ENCODE measurements at regions not wholly inside any gene's neighbourhood (a gene's known extent, or its start where the extent isn't known, plus 50 kb on each side); places are given as distances from the start of the nearest gene placed in this dataset.
A peak's percentile ranks its signal among the peaks of the same experiment; 100 is the strongest.

DNA sequence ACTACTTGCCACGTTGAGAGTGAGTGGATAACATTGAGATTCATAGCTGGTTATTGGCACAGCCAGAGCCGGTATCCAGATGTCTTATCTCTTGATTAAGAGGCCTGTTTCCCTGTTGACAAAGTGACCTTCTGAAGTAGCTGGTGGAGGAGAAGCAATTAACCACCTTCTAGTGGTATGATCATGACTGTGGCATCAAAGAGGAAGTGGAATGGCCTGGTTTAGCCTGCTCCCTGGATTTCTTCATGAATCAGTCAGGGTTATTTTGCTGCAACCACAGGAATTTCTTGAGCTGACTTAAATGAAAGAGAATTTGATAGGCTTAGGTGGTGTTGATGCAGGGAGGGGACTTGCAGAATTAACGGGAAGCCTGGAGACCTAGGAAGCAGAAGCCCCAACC lies 398.3 kb downstream of the MFSD1 start:
- Histone ChIP-seq H3K36me3 (ENCODE audit: control insufficient read depth, insufficient read depth, low read length, severe bottlenecking) (no peaks in the 10 kb centered on the region), H3K27me3 (replicated peaks; ENCODE audit: control insufficient read depth, insufficient read depth, low read length) (peaks cover 3% of the 10 kb centered on the region), H3K9me3 (ENCODE audit: control insufficient read depth, low read length) (peaks cover 12% of the 10 kb centered on the region), H3K4me3 (ENCODE audit: low read length) (no peak overlapping the region), H3K4me1 (ENCODE audit: control insufficient read depth, insufficient read depth, low read length) (no peaks in the 10 kb centered on the region), H3K9ac (ENCODE audit: low read length) (no peak overlapping the region)
- peak; percentile 76 for DNase-seq (ENCODE audit: low read depth)

DNA sequence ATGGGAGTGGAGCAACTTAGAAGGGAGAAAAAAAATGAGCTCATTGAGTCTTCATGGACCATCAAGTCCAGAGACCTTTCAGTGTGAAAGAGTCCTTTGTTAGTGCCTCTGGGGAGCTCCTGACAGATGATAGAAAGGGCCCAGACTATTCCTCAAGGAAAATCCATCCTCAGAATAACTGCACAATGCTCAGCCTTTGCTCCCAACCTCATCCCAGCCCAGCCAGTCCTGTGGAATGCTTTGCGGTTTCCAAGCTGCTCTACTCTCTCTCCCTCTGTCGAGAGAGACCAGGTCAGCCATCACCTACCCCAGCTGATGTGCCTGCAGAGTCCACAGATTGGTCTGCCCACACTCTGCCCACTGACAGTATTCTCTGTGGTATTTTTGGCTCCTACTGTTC lies 406.2 kb downstream of the MFSD1 start:
- Histone ChIP-seq H3K4me1 (ENCODE audit: control insufficient read depth, insufficient read depth, low read length) (no peaks in the 10 kb centered on the region), H3K36me3 (ENCODE audit: control insufficient read depth, insufficient read depth, low read length, severe bottlenecking) (no peaks in the 10 kb centered on the region), H3K9ac (ENCODE audit: low read length) (no peak overlapping the region), H3K4me3 (ENCODE audit: low read length) (no peak overlapping the region), H3K9me3 (ENCODE audit: control insufficient read depth, low read length) (no peaks in the 10 kb centered on the region), H3K27me3 (replicated peaks; ENCODE audit: control insufficient read depth, insufficient read depth, low read length) (peaks cover 2% of the 10 kb centered on the region)
- no peak for DNase-seq (ENCODE audit: low read depth)

DNA sequence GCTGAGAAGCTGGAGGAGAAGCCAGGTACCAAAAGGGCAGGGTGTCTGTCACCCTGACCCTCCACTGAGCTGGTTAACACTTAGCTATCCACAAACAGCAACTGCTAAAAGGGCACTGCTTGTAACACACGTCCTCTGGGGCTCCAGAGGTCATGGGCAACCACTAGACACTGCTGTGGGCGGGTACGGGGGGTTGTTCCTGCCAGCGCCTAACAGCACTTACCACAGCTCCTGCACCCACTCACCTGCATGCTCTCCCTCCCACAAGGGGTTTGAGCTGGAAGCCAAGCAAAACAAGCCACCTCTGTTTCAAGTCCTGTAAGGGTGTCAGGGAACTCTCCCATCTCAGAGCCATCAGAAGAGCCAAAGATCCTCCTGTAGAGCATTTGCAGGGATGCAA lies 407.6 kb downstream of the MFSD1 start:
- no peaks in the 10 kb centered on the region for H3K9me3 ChIP-seq (ENCODE audit: control insufficient read depth, low read length)
- H3K4me3 ChIP-seq (ENCODE audit: low read length) = no peak overlapping the region
- no peaks in the 10 kb centered on the region for H3K36me3 ChIP-seq (ENCODE audit: control insufficient read depth, insufficient read depth, low read length, severe bottlenecking)
- no peak overlapping the region for H3K9ac ChIP-seq (ENCODE audit: low read length)
- DNase-seq (ENCODE audit: low read depth) = no peak
- no peaks in the 10 kb centered on the region for H3K4me1 ChIP-seq (ENCODE audit: control insufficient read depth, insufficient read depth, low read length)
- no peaks in the 10 kb centered on the region for H3K27me3 ChIP-seq (replicated peaks; ENCODE audit: control insufficient read depth, insufficient read depth, low read length)

DNA sequence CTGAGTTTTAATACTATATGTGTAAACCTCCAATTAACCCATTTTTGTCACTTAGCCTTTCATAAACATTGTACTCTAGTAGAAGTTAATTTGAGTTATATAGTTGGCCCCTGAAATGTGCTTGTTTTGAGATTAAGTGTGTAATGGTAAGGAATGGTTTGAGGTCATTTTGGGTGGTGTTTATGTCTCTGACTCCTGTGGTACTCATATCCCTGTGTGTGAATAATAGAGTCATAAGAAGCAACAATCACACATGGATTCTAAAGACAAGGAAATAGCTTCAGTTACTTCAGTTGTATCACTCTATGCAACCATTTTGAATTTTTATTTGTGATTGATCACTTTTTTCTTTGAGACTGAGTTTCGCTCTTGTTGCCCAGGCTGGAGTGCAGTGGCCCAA lies 408.5 kb downstream of the MFSD1 start:
- no peak overlapping the region for H3K4me3 ChIP-seq (ENCODE audit: low read length)
- H3K9ac ChIP-seq (ENCODE audit: low read length) = no peak overlapping the region
- no peaks in the 10 kb centered on the region for H3K36me3 ChIP-seq (ENCODE audit: control insufficient read depth, insufficient read depth, low read length, severe bottlenecking)
- H3K9me3 ChIP-seq (ENCODE audit: control insufficient read depth, low read length) = no peaks in the 10 kb centered on the region
- H3K4me1 ChIP-seq (ENCODE audit: control insufficient read depth, insufficient read depth, low read length) = no peaks in the 10 kb centered on the region
- no peaks in the 10 kb centered on the region for H3K27me3 ChIP-seq (replicated peaks; ENCODE audit: control insufficient read depth, insufficient read depth, low read length)
- DNase-seq (ENCODE audit: low read depth) = no peak

DNA sequence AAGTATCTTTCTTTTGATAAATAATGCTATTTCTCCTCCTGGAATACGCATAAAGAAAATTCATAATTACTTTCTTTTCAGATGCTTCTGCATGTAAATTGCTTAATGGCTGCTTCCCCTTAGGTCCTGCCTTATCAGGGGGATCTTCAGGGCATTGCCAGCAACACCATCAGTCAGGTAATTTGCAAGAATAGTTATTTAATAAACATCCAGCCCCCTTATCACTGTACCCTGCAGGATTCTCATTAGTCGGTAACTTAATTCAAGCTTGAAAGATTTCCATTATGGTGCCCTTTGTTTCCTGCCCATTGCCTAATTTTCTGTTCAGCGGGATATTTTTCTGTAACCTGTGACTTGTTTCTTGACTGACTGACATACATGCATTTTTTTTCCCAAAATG lies 414.5 kb downstream of the MFSD1 start:
- Histone ChIP-seq H3K4me3 (ENCODE audit: low read length) (no peak overlapping the region), H3K4me1 (ENCODE audit: control insufficient read depth, insufficient read depth, low read length) (no peaks in the 10 kb centered on the region), H3K27me3 (replicated peaks; ENCODE audit: control insufficient read depth, insufficient read depth, low read length) (no peaks in the 10 kb centered on the region), H3K36me3 (ENCODE audit: control insufficient read depth, insufficient read depth, low read length, severe bottlenecking) (no peaks in the 10 kb centered on the region), H3K9me3 (ENCODE audit: control insufficient read depth, low read length) (no peaks in the 10 kb centered on the region), H3K9ac (ENCODE audit: low read length) (no peak overlapping the region)
- no peak for DNase-seq (ENCODE audit: low read depth)

DNA sequence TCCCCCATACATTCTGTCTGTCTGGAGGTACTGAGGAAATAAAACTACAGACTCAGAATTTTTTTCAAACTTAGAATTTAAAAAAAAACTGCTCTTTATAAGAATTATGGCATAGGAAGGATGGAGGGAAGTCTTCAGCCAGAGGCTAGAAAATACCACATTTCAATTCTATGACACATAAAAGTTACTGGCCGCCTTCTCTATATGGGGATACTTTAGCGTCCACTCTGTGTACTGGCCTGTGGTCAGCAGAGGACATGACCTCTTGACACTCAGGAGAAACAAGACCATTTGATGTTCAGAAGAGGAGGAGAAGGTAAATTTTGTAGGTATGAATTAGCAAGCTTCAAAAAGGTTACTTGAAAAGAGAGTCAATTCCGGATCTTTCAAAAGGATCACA lies 417.4 kb downstream of the MFSD1 start:
- Histone ChIP-seq H3K4me3 (ENCODE audit: low read length) (no peak overlapping the region), H3K4me1 (ENCODE audit: control insufficient read depth, insufficient read depth, low read length) (no peaks in the 10 kb centered on the region), H3K36me3 (ENCODE audit: control insufficient read depth, insufficient read depth, low read length, severe bottlenecking) (no peaks in the 10 kb centered on the region), H3K27me3 (replicated peaks; ENCODE audit: control insufficient read depth, insufficient read depth, low read length) (no peaks in the 10 kb centered on the region), H3K9ac (ENCODE audit: low read length) (no peak overlapping the region), H3K9me3 (ENCODE audit: control insufficient read depth, low read length) (no peaks in the 10 kb centered on the region)
- no peak for DNase-seq (ENCODE audit: low read depth)

DNA sequence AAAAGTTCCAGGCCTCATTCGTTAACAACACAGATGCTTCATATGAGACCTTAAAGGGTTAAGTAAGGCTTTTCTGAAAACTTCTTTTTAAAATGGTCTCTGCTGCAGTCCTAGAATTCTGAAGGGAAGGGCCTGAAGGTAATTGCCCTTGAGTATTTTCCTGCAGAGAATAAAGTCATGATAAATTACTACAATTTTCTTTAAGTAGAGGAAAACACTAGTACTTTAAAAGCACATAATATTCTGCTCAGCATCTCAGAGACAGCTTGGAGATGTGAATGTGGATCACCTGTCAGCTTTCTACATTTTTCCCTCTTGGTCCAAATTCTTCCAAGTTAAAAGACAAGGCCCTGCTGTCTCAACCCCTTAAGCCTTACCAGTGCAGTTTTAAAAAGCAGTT lies 419.5 kb downstream of the MFSD1 start:
- DNase-seq (ENCODE audit: low read depth) = no peak
- Histone ChIP-seq H3K36me3 (ENCODE audit: control insufficient read depth, insufficient read depth, low read length, severe bottlenecking) (no peaks in the 10 kb centered on the region), H3K9ac (ENCODE audit: low read length) (no peak overlapping the region), H3K9me3 (ENCODE audit: control insufficient read depth, low read length) (no peaks in the 10 kb centered on the region), H3K4me3 (ENCODE audit: low read length) (no peak overlapping the region), H3K27me3 (replicated peaks; ENCODE audit: control insufficient read depth, insufficient read depth, low read length) (no peaks in the 10 kb centered on the region), H3K4me1 (ENCODE audit: control insufficient read depth, insufficient read depth, low read length) (no peaks in the 10 kb centered on the region)

DNA sequence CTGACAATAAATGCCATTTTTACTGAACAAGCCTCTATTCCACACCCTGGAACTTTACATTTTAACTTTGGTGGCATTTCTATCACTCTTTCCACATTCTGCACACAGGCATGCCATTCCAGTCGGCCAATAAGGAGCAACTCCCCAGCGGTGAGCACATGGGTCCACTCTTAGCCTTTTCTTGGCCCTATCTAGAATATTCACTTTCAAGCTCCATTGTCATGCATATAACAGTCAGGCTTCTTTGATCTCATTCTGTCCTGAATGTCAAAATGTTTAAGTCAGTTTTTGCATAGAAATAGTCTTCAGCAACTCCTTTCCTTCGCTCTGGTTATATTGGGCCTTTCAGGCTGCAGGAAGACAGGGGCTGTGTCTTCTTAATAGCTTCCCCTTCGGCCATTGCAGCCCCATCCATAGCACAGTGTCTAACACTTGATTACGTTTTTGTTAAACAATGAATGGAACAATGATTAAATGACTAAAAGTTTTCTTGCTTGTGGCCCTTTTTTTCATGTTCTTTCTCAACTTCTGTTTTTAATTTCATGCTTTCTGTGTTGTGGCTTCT lies 427.3 kb downstream of the MFSD1 start:
- no peak overlapping the region for H3K9ac ChIP-seq (ENCODE audit: low read length)
- H3K9me3 ChIP-seq (ENCODE audit: control insufficient read depth, low read length) = no peaks in the 10 kb centered on the region
- no peak overlapping the region for H3K4me3 ChIP-seq (ENCODE audit: low read length)
- H3K36me3 ChIP-seq (ENCODE audit: control insufficient read depth, insufficient read depth, low read length, severe bottlenecking) = no peaks in the 10 kb centered on the region
- H3K27me3 ChIP-seq (replicated peaks; ENCODE audit: control insufficient read depth, insufficient read depth, low read length) = no peaks in the 10 kb centered on the region
- H3K4me1 ChIP-seq (ENCODE audit: control insufficient read depth, insufficient read depth, low read length) = no peaks in the 10 kb centered on the region
- DNase-seq (ENCODE audit: low read depth) = no peak

DNA sequence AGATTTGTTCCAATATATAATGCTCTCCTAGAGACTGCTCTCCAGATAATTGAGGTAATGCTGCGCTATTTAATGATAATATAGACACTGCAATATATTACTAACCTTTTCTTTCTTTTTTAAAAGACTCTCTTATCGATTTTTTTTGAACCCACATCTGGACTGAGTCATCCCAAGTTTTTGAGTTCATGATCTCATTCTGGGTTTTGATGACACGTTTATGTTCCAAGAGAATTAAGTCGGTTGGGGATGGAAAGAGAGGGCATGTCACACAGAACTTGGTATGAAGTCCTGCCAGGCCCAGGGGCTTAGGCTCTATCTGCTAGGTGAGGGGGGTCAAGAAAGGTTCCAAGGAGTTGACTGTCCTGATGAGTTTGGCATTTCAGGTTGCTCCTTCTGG lies 431.1 kb downstream of the MFSD1 start:
- H3K36me3 ChIP-seq (ENCODE audit: control insufficient read depth, insufficient read depth, low read length, severe bottlenecking) = no peaks in the 10 kb centered on the region
- H3K9me3 ChIP-seq (ENCODE audit: control insufficient read depth, low read length) = no peaks in the 10 kb centered on the region
- no peak overlapping the region for H3K9ac ChIP-seq (ENCODE audit: low read length)
- no peak overlapping the region for H3K4me3 ChIP-seq (ENCODE audit: low read length)
- peaks cover 15% of the 10 kb centered on the region for H3K4me1 ChIP-seq (ENCODE audit: control insufficient read depth, insufficient read depth, low read length)
- DNase-seq (ENCODE audit: low read depth) = no peak
- no peaks in the 10 kb centered on the region for H3K27me3 ChIP-seq (replicated peaks; ENCODE audit: control insufficient read depth, insufficient read depth, low read length)

DNA sequence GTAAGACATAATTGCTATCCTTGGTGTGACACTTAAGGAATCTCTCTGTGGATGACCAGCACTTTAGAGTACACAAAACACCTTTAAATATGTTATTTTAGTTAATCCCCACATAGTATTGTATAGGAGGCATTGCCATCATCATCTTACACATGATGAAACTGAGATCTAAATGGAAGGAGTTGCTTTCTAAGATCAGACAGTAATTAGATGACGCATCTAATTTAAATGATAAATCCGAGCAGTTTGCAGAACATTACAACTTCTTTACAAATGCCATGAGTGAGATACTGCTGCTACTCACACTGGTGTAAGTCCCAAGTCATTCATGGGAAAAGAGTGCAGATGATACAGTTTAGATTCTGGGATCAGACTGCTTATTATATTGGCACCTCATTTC lies 431.9 kb downstream of the MFSD1 start:
- Histone ChIP-seq H3K9ac (ENCODE audit: low read length) (no peak overlapping the region), H3K4me3 (ENCODE audit: low read length) (no peak overlapping the region), H3K9me3 (ENCODE audit: control insufficient read depth, low read length) (no peaks in the 10 kb centered on the region), H3K36me3 (ENCODE audit: control insufficient read depth, insufficient read depth, low read length, severe bottlenecking) (no peaks in the 10 kb centered on the region), H3K4me1 (ENCODE audit: control insufficient read depth, insufficient read depth, low read length) (peaks cover 21% of the 10 kb centered on the region), H3K27me3 (replicated peaks; ENCODE audit: control insufficient read depth, insufficient read depth, low read length) (no peaks in the 10 kb centered on the region)
- no peak for DNase-seq (ENCODE audit: low read depth)

DNA sequence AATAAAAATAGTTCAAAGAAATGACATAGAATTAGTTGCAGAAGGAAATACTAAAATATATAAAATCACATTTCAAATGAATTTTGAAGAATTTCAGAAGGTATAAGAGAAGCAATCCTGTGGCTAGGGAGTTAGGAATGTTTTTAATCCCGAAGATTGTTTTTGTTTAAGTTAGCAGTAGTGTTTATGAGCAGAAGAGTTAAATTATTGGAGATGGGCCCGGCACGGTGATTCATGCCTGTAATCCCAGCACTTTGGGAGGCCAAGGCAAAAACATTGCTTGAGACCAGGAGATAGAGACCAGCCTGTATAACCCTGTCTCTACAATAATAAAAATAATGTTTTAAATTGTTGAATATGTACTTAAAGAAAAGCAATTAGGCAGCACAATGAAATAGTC lies 432.5 kb downstream of the MFSD1 start:
- Histone ChIP-seq H3K36me3 (ENCODE audit: control insufficient read depth, insufficient read depth, low read length, severe bottlenecking) (no peaks in the 10 kb centered on the region), H3K9ac (ENCODE audit: low read length) (no peak overlapping the region), H3K9me3 (ENCODE audit: control insufficient read depth, low read length) (no peaks in the 10 kb centered on the region), H3K27me3 (replicated peaks; ENCODE audit: control insufficient read depth, insufficient read depth, low read length) (no peaks in the 10 kb centered on the region), H3K4me1 (ENCODE audit: control insufficient read depth, insufficient read depth, low read length) (peaks cover 27% of the 10 kb centered on the region), H3K4me3 (ENCODE audit: low read length) (no peak overlapping the region)
- DNase-seq (ENCODE audit: low read depth) = peak; percentile 66

DNA sequence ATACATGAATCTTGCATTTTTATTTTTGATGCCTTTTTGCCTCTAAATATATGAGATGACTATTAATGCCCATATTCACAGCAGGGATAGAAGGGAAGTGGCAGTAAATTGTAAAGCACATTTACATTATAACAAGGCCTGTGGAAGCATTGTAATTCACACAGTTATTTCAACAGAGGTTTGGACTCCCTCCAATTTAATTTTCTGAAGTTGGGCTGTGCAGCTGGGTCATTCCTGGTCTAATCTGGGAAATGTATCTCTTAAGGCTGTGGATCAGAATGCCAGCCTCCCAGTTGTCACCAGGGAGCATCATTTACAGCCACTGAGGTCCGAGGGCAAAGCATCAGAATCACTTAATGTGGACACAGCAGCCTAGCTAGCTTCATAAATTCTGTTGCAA lies 434.5 kb downstream of the MFSD1 start:
- peak; percentile 73 for DNase-seq (ENCODE audit: low read depth)
- Histone ChIP-seq H3K4me3 (ENCODE audit: low read length) (no peak overlapping the region), H3K36me3 (ENCODE audit: control insufficient read depth, insufficient read depth, low read length, severe bottlenecking) (no peaks in the 10 kb centered on the region), H3K27me3 (replicated peaks; ENCODE audit: control insufficient read depth, insufficient read depth, low read length) (no peaks in the 10 kb centered on the region), H3K9ac (ENCODE audit: low read length) (no peak overlapping the region), H3K4me1 (ENCODE audit: control insufficient read depth, insufficient read depth, low read length) (peaks cover 29% of the 10 kb centered on the region), H3K9me3 (ENCODE audit: control insufficient read depth, low read length) (no peaks in the 10 kb centered on the region)

Data from adipocyte (in vitro differentiated cells).